Endothelial cell of umbilical vein (primary cell): ENCODE measurements at regions not wholly inside any gene's neighbourhood (a gene's known extent, or its start where the extent isn't known, plus 50 kb on each side); places are given as distances from the start of the nearest gene placed in this dataset.

ENCODE experiments used
- CTCF ChIP-seq, 2 donors: IDR thresholded peaks; 1 replicate in 1 of 2; 2 replicates in 1 of 2; pipeline ENCODE4 v1.5.1; 2011; ENCODE audit warnings: low read length in 2 of 2, mild to moderate bottlenecking in 2 of 2, moderate library complexity in 2 of 2, control low read depth in 1 of 2, inconsistent platforms in 1 of 2, low read depth in 1 of 2; ENCODE audit not compliant: insufficient read depth in 1 of 2; ENCODE audit errors: extremely low read depth in 1 of 2
- EZH2 ChIP-seq: IDR thresholded peaks from 2 replicates; pipeline ENCODE4 v1.6.1; 2012; ENCODE audit warnings: borderline replicate concordance, low read depth, mild to moderate bottlenecking, moderate library complexity, low read length, inconsistent platforms; ENCODE audit not compliant: severe bottlenecking
- POLR2AphosphoS5 ChIP-seq: IDR thresholded peaks from 2 replicates; pipeline ENCODE4 v1.6.1; 2012; ENCODE audit warnings: low read depth, mild to moderate bottlenecking, control low read depth, low read length, moderate library complexity; ENCODE audit not compliant: insufficient read depth

- TF ChIP-seq POLR2AphosphoS5 = no peak
- no peak for TF ChIP-seq CTCF (IDR thresholded peaks at IDR 0.05; ENCODE audit: extremely low read depth in 1 of 2, insufficient read depth in 1 of 2, low read depth in 1 of 2, low read length in 2 of 2)
- no peak for TF ChIP-seq EZH2
Measured at GRCh38 chr22:26740253-26740652, 82.9 kb downstream of the MIAT start.
